Esophagus muscularis mucosa (tissue), 4 donors: ENCODE measurements at regions not wholly inside any gene's neighbourhood (a gene's known extent, or its start where the extent isn't known, plus 50 kb on each side); places are given as distances from the start of the nearest gene placed in this dataset.

Source experiments
- DNase-seq: peaks from one replicate; pipeline ENCODE4 v3.0.0-alpha.2; 2017; ENCODE audit errors: extremely low spot score
- H3K27ac ChIP-seq, 4 donors: fragments of 200-600 bp; sonication (generic); replicated peaks in 1 of 4; 1 replicate in 3 of 4; 2 replicates in 1 of 4; pipeline ENCODE4 v1.5.1; 2016 to 2019; ENCODE audit warnings: mild to moderate bottlenecking in 1 of 4
- H3K27me3 ChIP-seq, 4 donors: fragments of 200-600 bp; sonication (generic); one replicate each; pipeline versions ENCODE4 v1.5.1 to v1.6.0; 2016 to 2019
- H3K36me3 ChIP-seq, 4 donors: fragments of 200-600 bp; sonication (generic); one replicate each; pipeline ENCODE4 v1.5.1; 2016 to 2019
- H3K4me1 ChIP-seq, 4 donors: fragments of 200-600 bp; sonication (generic); one replicate each; pipeline ENCODE4 v1.5.1; 2016 to 2019
- H3K4me3 ChIP-seq, 4 donors: fragments of 200-600 bp; sonication (generic); 1 replicate in 2 of 4; 2 replicates in 2 of 4; pipeline ENCODE4 v1.5.1; 2016 to 2019; ENCODE audit warnings: mild to moderate bottlenecking in 4 of 4, moderate library complexity in 1 of 4
- H3K9me3 ChIP-seq, 4 donors: fragments of 200-600 bp; sonication (generic); 1 replicate in 3 of 4; 2 replicates in 1 of 4; pipeline ENCODE4 v1.5.1; 2016 to 2019
- CTCF ChIP-seq, 3 experiments: fragments of 200-600 bp in 2 of 3; fragments of 450-650 bp in 1 of 3; sonication (generic) in 2 of 3; IDR thresholded peaks; one replicate each; pipeline ENCODE4 v1.5.1; 2017 to 2019; ENCODE audit warnings: antibody characterized with exemption in 3 of 3, mild to moderate bottlenecking in 2 of 3, moderate library complexity in 1 of 3
- EP300 ChIP-seq: sonication (generic); formaldehyde crosslinking; IDR thresholded peaks from one replicate; pipeline ENCODE4 v1.6.1; 2017; ENCODE audit warnings: antibody characterized with exemption
- POLR2A ChIP-seq: fragments of 450-650 bp; IDR thresholded peaks from one replicate; pipeline ENCODE4 v1.6.1; 2017; ENCODE audit warnings: antibody characterized with exemption, moderate library complexity, mild to moderate bottlenecking, low read depth
- POLR2AphosphoS5 ChIP-seq, 2 donors: sonication (generic); formaldehyde crosslinking; IDR thresholded peaks; one replicate each; pipeline ENCODE4 v1.6.1; 2017; ENCODE audit warnings: antibody characterized with exemption in 2 of 2
- WGBS: methylation state at CpG from one replicate; pipeline ENCODE4 v1.1.5; 2018; 5-methylcytosine and 5-hydroxymethylcytosine counted together
- intact Hi-C: fragments of 100-400 bp; cut with DNase I; formaldehyde crosslinking; loops from one replicate; pipeline ENCODE4 v1.15.1; 2023

GRCh38 chr6:105797286-105797979 lies 288.7 kb upstream of the PRDM1 start:
- Histone ChIP-seq H3K4me3 (no peak overlapping the region), H3K9me3 (no peaks in the 10 kb centered on the region), H3K4me1 (peaks cover 19 to 31% (median 22%) of the 10 kb centered on the region in 4 donors), H3K36me3 (no peaks in the 10 kb centered on the region), H3K27me3 (no peaks in the 10 kb centered on the region), H3K27ac (peak overlapping the region in 1 of 4 donors; percentile 38)
- intact Hi-C loops: no loop called here
- 88% methylated on average over 4 of the region's 4 CpGs for whole genome bisulfite sequencing
- DNase-seq: no peak
- TF ChIP-seq POLR2A: no peak
- TF ChIP-seq EP300: no peak
- no peak for TF ChIP-seq CTCF (IDR thresholded peaks at IDR 0.05)
- TF ChIP-seq POLR2AphosphoS5 (IDR thresholded peaks at IDR 0.05): no peak

- no peak for DNase-seq
- H3K27ac ChIP-seq: no peak overlapping the region
- no peaks in the 10 kb centered on the region for H3K27me3 ChIP-seq
- H3K4me1 ChIP-seq: peaks cover 19 to 31% (median 22%) of the 10 kb centered on the region in 4 donors
- H3K4me3 ChIP-seq: no peak overlapping the region
- WGBS: 92% methylated on average over 9 of the region's 9 CpGs
- TF ChIP-seq EP300: no peak
- TF ChIP-seq POLR2AphosphoS5 (IDR thresholded peaks at IDR 0.05): no peak
- no peak for TF ChIP-seq CTCF (IDR thresholded peaks at IDR 0.05)
- no peak for TF ChIP-seq POLR2A
- no peaks in the 10 kb centered on the region for H3K36me3 ChIP-seq
- intact Hi-C loops: no loop called here
- no peaks in the 10 kb centered on the region for H3K9me3 ChIP-seq
Observed at GRCh38 chr6:105795913-105796517, 290.1 kb upstream of the PRDM1 start.

GRCh38 chr6:105795366-105795765 lies 290.8 kb upstream of the PRDM1 start:
- no peak for DNase-seq
- TF ChIP-seq POLR2A (no peak), EP300 (no peak), CTCF (IDR thresholded peaks at IDR 0.05) (no peak), POLR2AphosphoS5 (IDR thresholded peaks at IDR 0.05) (no peak)
- intact Hi-C loops: no loop called here
- no peaks in the 10 kb centered on the region for H3K27me3 ChIP-seq
- H3K4me1 ChIP-seq: peaks cover 19 to 31% (median 22%) of the 10 kb centered on the region in 4 donors
- no peaks in the 10 kb centered on the region for H3K9me3 ChIP-seq
- no peak overlapping the region for H3K27ac ChIP-seq
- no peak overlapping the region for H3K4me3 ChIP-seq
- no peaks in the 10 kb centered on the region for H3K36me3 ChIP-seq

GRCh38 chr6:105794870-105795269 lies 291.3 kb upstream of the PRDM1 start:
- Histone ChIP-seq H3K27ac (no peak overlapping the region), H3K4me1 (peaks cover 19 to 31% (median 21%) of the 10 kb centered on the region in 4 donors), H3K27me3 (no peaks in the 10 kb centered on the region), H3K4me3 (no peak overlapping the region), H3K36me3 (no peaks in the 10 kb centered on the region), H3K9me3 (no peaks in the 10 kb centered on the region)
- intact Hi-C loops: no loop called here
- WGBS: 85% methylated on average over 5 of the region's 5 CpGs
- TF ChIP-seq POLR2AphosphoS5 (IDR thresholded peaks at IDR 0.05): no peak
- no peak for TF ChIP-seq CTCF (IDR thresholded peaks at IDR 0.05)
- no peak for TF ChIP-seq EP300
- no peak for TF ChIP-seq POLR2A
- no peak for DNase-seq
